H9 (cell line): ENCODE measurements at regions not wholly inside any gene's neighbourhood (a gene's known extent, or its start where the extent isn't known, plus 50 kb on each side); places are given as distances from the start of the nearest gene placed in this dataset.

Source experiments
- DNase-seq: peaks from one replicate; pipeline ENCODE4 v3.0.0-alpha.2; 2017
- H2AFZ ChIP-seq: one replicate; pipeline ENCODE4 v1.6.1; 2013; ENCODE audit warnings: mild to moderate bottlenecking, low read length, control low read depth, moderate library complexity
- H2AK5ac ChIP-seq: 2 replicates; pipeline ENCODE4 v1.6.1; 2013; ENCODE audit warnings: low read length, control low read depth, mixed read lengths; ENCODE audit not compliant: insufficient read length
- H2BK120ac ChIP-seq: one replicate; pipeline ENCODE4 v1.6.1; 2013; ENCODE audit warnings: low read depth, mild to moderate bottlenecking, low read length, control low read depth, inconsistent platforms; ENCODE audit not compliant: poor library complexity, severe bottlenecking
- H2BK12ac ChIP-seq: 2 replicates; pipeline ENCODE4 v1.6.1; 2013; ENCODE audit warnings: low read length, control low read depth, mixed read lengths, low read depth; ENCODE audit not compliant: insufficient read length
- H2BK15ac ChIP-seq: 2 replicates; pipeline ENCODE4 v1.6.1; 2013; ENCODE audit warnings: low read depth, low read length, control low read depth
- H2BK20ac ChIP-seq: one replicate; pipeline ENCODE4 v1.6.1; 2013; ENCODE audit warnings: low read depth, mild to moderate bottlenecking, low read length, control low read depth, inconsistent platforms; ENCODE audit not compliant: poor library complexity, severe bottlenecking
- H2BK5ac ChIP-seq: 2 replicates; pipeline ENCODE4 v1.6.1; 2013; ENCODE audit warnings: low read length, control low read depth, mixed read lengths; ENCODE audit not compliant: insufficient read length
- H3K14ac ChIP-seq: 2 replicates; pipeline ENCODE4 v1.6.1; 2013; ENCODE audit warnings: low read length, control low read depth; ENCODE audit not compliant: insufficient read depth
- H3K18ac ChIP-seq: 2 replicates; pipeline ENCODE4 v1.6.1; 2013; ENCODE audit warnings: low read depth, mild to moderate bottlenecking, mixed read lengths, low read length, control low read depth; ENCODE audit not compliant: insufficient read length
- H3K23ac ChIP-seq: 2 replicates; pipeline ENCODE4 v1.6.1; 2013; ENCODE audit warnings: low read length, control low read depth, mixed read lengths, low read depth; ENCODE audit not compliant: insufficient read length
- H3K23me2 ChIP-seq: 2 replicates; pipeline ENCODE4 v1.6.1; 2013; ENCODE audit warnings: low read depth, mild to moderate bottlenecking, mixed read lengths, low read length, control low read depth; ENCODE audit not compliant: insufficient read length, poor library complexity, severe bottlenecking
- H3K27ac ChIP-seq: 2 replicates; pipeline ENCODE4 v1.5.1; 2013; ENCODE audit warnings: low read length, control low read depth, mixed read lengths, low read depth; ENCODE audit not compliant: insufficient read length
- H3K27me3 ChIP-seq: 2 replicates; pipeline ENCODE4 v1.6.1; 2013; ENCODE audit warnings: low read length, control low read depth, inconsistent platforms; ENCODE audit not compliant: insufficient read depth
- H3K4ac ChIP-seq: 2 replicates; pipeline ENCODE4 v1.6.1; 2013; ENCODE audit warnings: low read depth, mild to moderate bottlenecking, control low read depth, inconsistent platforms, low read length, moderate library complexity
- H3K4me1 ChIP-seq: 2 replicates; pipeline ENCODE4 v1.6.1; 2013; ENCODE audit warnings: low read length, control low read depth, inconsistent platforms; ENCODE audit not compliant: insufficient read depth
- H3K4me2 ChIP-seq: 2 replicates; pipeline ENCODE4 v1.6.1; 2013; ENCODE audit warnings: low read length, control low read depth, mixed read lengths; ENCODE audit not compliant: insufficient read length, insufficient read depth
- H3K56ac ChIP-seq: 2 replicates; pipeline ENCODE4 v1.6.1; 2013; ENCODE audit warnings: low read depth, mild to moderate bottlenecking, mixed read lengths, low read length, control low read depth; ENCODE audit not compliant: insufficient read length
- H3K79me1 ChIP-seq: 2 replicates; pipeline ENCODE4 v1.6.1; 2013; ENCODE audit warnings: low read depth, mild to moderate bottlenecking, moderate library complexity, low read length, control low read depth, inconsistent platforms; ENCODE audit not compliant: insufficient read depth, poor library complexity, severe bottlenecking
- H3K79me2 ChIP-seq: 2 replicates; pipeline ENCODE4 v1.6.1; 2013; ENCODE audit warnings: low read length, control low read depth, inconsistent platforms; ENCODE audit not compliant: insufficient read depth
- H3K9ac ChIP-seq: 2 replicates; pipeline ENCODE4 v1.6.1; 2013; ENCODE audit warnings: low read length, control low read depth, mixed read lengths; ENCODE audit not compliant: insufficient read length; ENCODE audit errors: extremely low read depth
- H3K9me3 ChIP-seq: one replicate; pipeline ENCODE4 v1.6.1; 2013; ENCODE audit warnings: low read depth, low read length, inconsistent platforms; ENCODE audit not compliant: control insufficient read depth
- H3T11ph ChIP-seq: one replicate; pipeline ENCODE4 v1.6.1; 2013; ENCODE audit warnings: mild to moderate bottlenecking, low read length, control low read depth, inconsistent platforms
- H4K20me1 ChIP-seq: one replicate; pipeline ENCODE4 v1.6.1; 2013; ENCODE audit not compliant: control insufficient read depth, insufficient read length, insufficient read depth
- H4K5ac ChIP-seq: 2 replicates; pipeline ENCODE4 v1.6.1; 2013; ENCODE audit warnings: low read depth, mild to moderate bottlenecking, mixed read lengths, low read length, control low read depth; ENCODE audit not compliant: insufficient read length
- H4K8ac ChIP-seq: replicated peaks from 2 replicates; pipeline ENCODE4 v1.6.1; 2013; ENCODE audit warnings: low read length, control low read depth, mixed read lengths, low read depth; ENCODE audit not compliant: insufficient read length
- H4K91ac ChIP-seq: 2 replicates; pipeline ENCODE4 v1.6.1; 2013; ENCODE audit warnings: low read depth, mild to moderate bottlenecking, moderate library complexity, mixed read lengths, low read length, control low read depth; ENCODE audit not compliant: insufficient read length
- H3K27ac Mint-ChIP-seq, 3 experiments: 2 replicates in 2 of 3; 3 replicates in 1 of 3; pipeline ENCODE4 v1.8.0; 2020 to 2021; ENCODE audit warnings: mixed read lengths in 3 of 3, mild to moderate bottlenecking in 1 of 3, moderate library complexity in 1 of 3
- H3K27me3 Mint-ChIP-seq: 2 replicates; pipeline ENCODE4 v1.8.0; 2021; ENCODE audit warnings: low read depth, mild to moderate bottlenecking, moderate library complexity, mixed read lengths
- H3K36me3 Mint-ChIP-seq, 3 experiments: 2 replicates in 2 of 3; 3 replicates in 1 of 3; pipeline ENCODE4 v1.8.0; 2020 to 2021; ENCODE audit warnings: low read depth in 3 of 3, mixed read lengths in 3 of 3; ENCODE audit not compliant: insufficient read depth in 1 of 3
- H3K4me1 Mint-ChIP-seq, 2 experiments: 2 replicates each; pipeline ENCODE4 v1.8.0; 2020; ENCODE audit warnings: mixed read lengths in 2 of 2
- H3K4me3 Mint-ChIP-seq, 2 experiments: 2 replicates in 1 of 2; 3 replicates in 1 of 2; pipeline ENCODE4 v1.8.0; 2020 to 2021; ENCODE audit warnings: mild to moderate bottlenecking in 2 of 2, mixed read lengths in 2 of 2, moderate library complexity in 1 of 2
- H3K9me3 Mint-ChIP-seq, 2 experiments: 2 replicates in 1 of 2; 3 replicates in 1 of 2; pipeline ENCODE4 v1.8.0; 2020; ENCODE audit warnings: mild to moderate bottlenecking in 2 of 2, mixed read lengths in 2 of 2, moderate library complexity in 1 of 2
- WGBS: extraction: QIAGEN DNeasy Blood & Tissue Kit; methylation state at CpG from one replicate; pipeline ENCODE4 v1.1.7; 2013; ENCODE audit warnings: missing lambda C conversion rate, low lambda C conversion rate, mixed read lengths; ENCODE audit not compliant: insufficient read length; ENCODE audit errors: extremely low coverage; 5-methylcytosine and 5-hydroxymethylcytosine counted together
- TF ChIP-seq, protein P1 (sequence below): fragments of 200-600 bp; sonication (generic); conservative IDR thresholded peaks from 3 replicates; pipeline ENCODE4 v1.8.0; 2021; ENCODE audit warnings: antibody characterized with exemption, mild to moderate bottlenecking

DNA sequence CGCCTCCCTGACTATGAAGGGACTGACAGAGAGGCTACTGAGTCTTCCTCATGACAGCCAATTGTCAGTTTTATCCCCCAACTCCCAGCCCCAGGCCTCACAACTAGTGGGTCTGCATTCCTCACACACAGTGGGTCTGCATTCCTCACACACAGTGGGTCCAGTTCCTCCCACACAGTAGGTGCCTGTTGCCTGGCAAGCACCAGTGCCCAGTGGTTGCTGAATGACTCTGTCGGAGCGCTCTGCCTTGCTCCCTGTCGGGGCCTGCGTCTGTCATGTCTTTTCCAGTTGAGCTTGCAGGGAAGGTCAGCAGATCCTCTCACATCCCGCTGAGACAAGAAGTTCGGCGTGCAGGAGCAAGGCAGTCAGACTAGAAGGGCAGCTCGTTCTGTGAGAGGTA, 590.0 kb upstream of the MKI67 start:
- Histone ChIP-seq H3K27me3 (no peaks in the 10 kb centered on the region), H3K4ac (no peak overlapping the region), H4K91ac (no peak overlapping the region), H3K79me2 (no peaks in the 10 kb centered on the region), H3K27ac (no peak overlapping the region), H3K23me2 (no peaks in the 10 kb centered on the region), H2BK120ac (no peak overlapping the region), H3K4me1 (no peaks in the 10 kb centered on the region), H3K23ac (no peak overlapping the region), H2AK5ac (no peak overlapping the region), H2BK5ac (no peak overlapping the region), H3K18ac (no peak overlapping the region), H3K4me2 (no peak overlapping the region), H3K79me1 (no peaks in the 10 kb centered on the region), H3K9me3 (no peaks in the 10 kb centered on the region), H4K5ac (no peak overlapping the region), H3T11ph (no peak overlapping the region), H2BK20ac (no peak overlapping the region), H2BK15ac (no peak overlapping the region), H3K56ac (no peak overlapping the region), H4K20me1 (no peaks in the 10 kb centered on the region), H2BK12ac (no peak overlapping the region), H3K9ac (no peak overlapping the region), H2AFZ (no peak overlapping the region), H4K8ac (no peak overlapping the region), H3K14ac (no peak overlapping the region; the same call in 1 of the 2 replicates)
- TF ChIP-seq, protein P1, sequence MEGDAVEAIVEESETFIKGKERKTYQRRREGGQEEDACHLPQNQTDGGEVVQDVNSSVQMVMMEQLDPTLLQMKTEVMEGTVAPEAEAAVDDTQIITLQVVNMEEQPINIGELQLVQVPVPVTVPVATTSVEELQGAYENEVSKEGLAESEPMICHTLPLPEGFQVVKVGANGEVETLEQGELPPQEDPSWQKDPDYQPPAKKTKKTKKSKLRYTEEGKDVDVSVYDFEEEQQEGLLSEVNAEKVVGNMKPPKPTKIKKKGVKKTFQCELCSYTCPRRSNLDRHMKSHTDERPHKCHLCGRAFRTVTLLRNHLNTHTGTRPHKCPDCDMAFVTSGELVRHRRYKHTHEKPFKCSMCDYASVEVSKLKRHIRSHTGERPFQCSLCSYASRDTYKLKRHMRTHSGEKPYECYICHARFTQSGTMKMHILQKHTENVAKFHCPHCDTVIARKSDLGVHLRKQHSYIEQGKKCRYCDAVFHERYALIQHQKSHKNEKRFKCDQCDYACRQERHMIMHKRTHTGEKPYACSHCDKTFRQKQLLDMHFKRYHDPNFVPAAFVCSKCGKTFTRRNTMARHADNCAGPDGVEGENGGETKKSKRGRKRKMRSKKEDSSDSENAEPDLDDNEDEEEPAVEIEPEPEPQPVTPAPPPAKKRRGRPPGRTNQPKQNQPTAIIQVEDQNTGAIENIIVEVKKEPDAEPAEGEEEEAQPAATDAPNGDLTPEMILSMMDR: no peak
- H3K9me3 Mint-ChIP-seq: peaks cover 0 to 3% of the 10 kb centered on the region in 2 experiments; a peak in 1 of 5 replicates
- no CpG with 5 or more reads among the region's 9 CpGs for WGBS
- H3K36me3 Mint-ChIP-seq: no peaks in the 10 kb centered on the region
- no peak overlapping the region for H3K4me3 Mint-ChIP-seq
- no peak for DNase-seq
- no peaks in the 10 kb centered on the region; the same call in none of the 2 replicates for H3K27me3 Mint-ChIP-seq
- H3K27ac Mint-ChIP-seq: no peak overlapping the region
- H3K4me1 Mint-ChIP-seq: peaks cover 9 to 15% of the 10 kb centered on the region in 2 experiments
